ENCODE measurements at regions not wholly inside any gene's neighbourhood (a gene's known extent, or its start where the extent isn't known, plus 50 kb on each side); places are given as distances from the start of the nearest gene placed in this dataset.

- Histone ChIP-seq H4K20me1 (ENCODE audit: control insufficient read depth, insufficient read depth, insufficient read length) (no peaks in the 10 kb centered on the region), H4K91ac (ENCODE audit: insufficient read length, low read depth, low read length) (no peak overlapping the region), H3K23me2 (ENCODE audit: insufficient read length, low read depth, low read length, poor library complexity, severe bottlenecking) (no peaks in the 10 kb centered on the region), H3K9ac (ENCODE audit: extremely low read depth, insufficient read length, low read length) (no peak overlapping the region), H3K27ac (ENCODE audit: insufficient read length, low read depth, low read length) (no peak overlapping the region), H2BK20ac (ENCODE audit: low read depth, low read length, poor library complexity, severe bottlenecking) (no peak overlapping the region), H2BK12ac (ENCODE audit: insufficient read length, low read depth, low read length) (no peak overlapping the region), H3K27me3 (ENCODE audit: insufficient read depth, low read length) (no peaks in the 10 kb centered on the region), H4K8ac (replicated peaks; ENCODE audit: insufficient read length, low read depth, low read length) (no peak overlapping the region), H4K5ac (ENCODE audit: insufficient read length, low read depth, low read length) (no peak overlapping the region), H2AFZ (ENCODE audit: low read length) (no peak overlapping the region), H2AK5ac (ENCODE audit: insufficient read length, low read length) (no peak overlapping the region), H2BK5ac (ENCODE audit: insufficient read length, low read length) (no peak overlapping the region), H3K56ac (ENCODE audit: insufficient read length, low read depth, low read length) (no peak overlapping the region), H3K79me1 (ENCODE audit: insufficient read depth, low read depth, low read length, poor library complexity, severe bottlenecking) (no peaks in the 10 kb centered on the region), H3K4ac (ENCODE audit: low read depth, low read length) (no peak overlapping the region), H3K9me3 (ENCODE audit: control insufficient read depth, low read depth, low read length) (no peaks in the 10 kb centered on the region), H3K4me1 (ENCODE audit: insufficient read depth, low read length) (no peaks in the 10 kb centered on the region), H3K14ac (ENCODE audit: insufficient read depth, low read length) (no peak overlapping the region), H3K4me2 (ENCODE audit: insufficient read depth, insufficient read length, low read length) (no peak overlapping the region), H2BK15ac (ENCODE audit: low read depth, low read length) (no peak overlapping the region), H3K23ac (ENCODE audit: insufficient read length, low read depth, low read length) (no peak overlapping the region), H3K18ac (ENCODE audit: insufficient read length, low read depth, low read length) (no peak overlapping the region), H2BK120ac (ENCODE audit: low read depth, low read length, poor library complexity, severe bottlenecking) (no peak overlapping the region), H3K79me2 (ENCODE audit: insufficient read depth, low read length) (no peaks in the 10 kb centered on the region), H3T11ph (ENCODE audit: low read length) (no peak overlapping the region)
- no peak for DNase-seq
- Mint-ChIP-seq H3K9me3 (peaks cover 7 to 19% of the 10 kb centered on the region in 2 experiments), H3K27me3 (ENCODE audit: low read depth) (no peaks in the 10 kb centered on the region), H3K27ac (no peak overlapping the region), H3K4me1 (peaks cover under 1 to 4% of the 10 kb centered on the region in 2 experiments; a peak in 3 of 4 replicates), H3K36me3 (ENCODE audit: insufficient read depth in 1 of 3, low read depth in 3 of 3) (peaks cover 7 to 8% (median 7%) of the 10 kb centered on the region in 3 experiments; a peak in 5 of 7 replicates), H3K4me3 (no peak overlapping the region)
- TF ChIP-seq CTCF (conservative IDR thresholded peaks at IDR 0.05) = no peak
- WGBS (ENCODE audit: extremely low coverage, insufficient read length, low lambda C conversion rate) = no CpG with 5 or more reads among the region's 3 CpGs
Observed at GRCh38 chr5:124040799-124041198, 528.8 kb downstream of the CSNK1G3 start.
